ENCODE measurements at regions not wholly inside any gene's neighbourhood (a gene's known extent, or its start where the extent isn't known, plus 50 kb on each side); places are given as distances from the start of the nearest gene placed in this dataset.
A peak's percentile ranks its signal among the peaks of the same experiment; 100 is the strongest.

DNA sequence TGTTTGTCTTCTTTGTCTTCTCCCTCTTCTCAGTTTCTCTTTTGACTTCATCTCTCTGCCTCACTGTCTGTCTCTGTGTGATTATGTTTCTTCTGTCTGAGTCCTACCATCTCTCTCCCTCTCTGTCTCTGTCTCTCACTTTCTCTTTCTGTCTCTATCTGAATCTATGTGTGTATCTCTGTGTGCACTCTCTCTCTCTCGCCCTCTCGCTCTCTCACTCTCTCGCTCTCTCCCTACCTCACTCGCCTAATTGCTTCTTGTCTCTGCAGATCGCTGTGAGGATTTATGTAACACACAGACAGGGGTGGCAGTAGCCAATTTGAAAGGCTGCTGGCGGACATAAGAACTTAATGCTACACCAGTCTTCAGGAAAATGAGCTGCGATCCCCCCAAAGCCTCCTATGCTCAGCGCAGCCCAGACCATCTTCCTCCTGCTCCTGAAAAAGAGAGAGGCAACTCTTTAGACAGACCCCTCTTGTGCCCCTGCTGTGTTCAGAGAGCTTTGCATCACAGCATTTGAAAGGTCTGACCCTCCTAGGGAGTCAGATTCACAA, 140.9 kb downstream of the CCT6B start:
- H3K4me3 ChIP-seq (ENCODE audit: insufficient read length, low read depth), result no peak overlapping the region
- peaks cover 26% of the 10 kb centered on the region for H3K27me3 ChIP-seq (ENCODE audit: insufficient read depth, insufficient read length)
- no peaks in the 10 kb centered on the region for H3K9me3 ChIP-seq (ENCODE audit: insufficient read depth, low read length)
- peaks cover 22% of the 10 kb centered on the region for H3K4me1 ChIP-seq (ENCODE audit: insufficient read depth, insufficient read length)
- DNase-seq (ENCODE audit: low read depth, low spot score), result no peak
- peak overlapping the region; percentile 3 for H3K9ac ChIP-seq (ENCODE audit: insufficient read length, low read depth)
- TF ChIP-seq YY1 (IDR thresholded peaks at IDR 0.05; ENCODE audit: insufficient read depth, insufficient read length), result no peak
- TF ChIP-seq SUZ12 (IDR thresholded peaks at IDR 0.05; ENCODE audit: extremely low read depth, insufficient read depth, insufficient read length), result no peak
- TF ChIP-seq ZNF274 (IDR thresholded peaks at IDR 0.05; ENCODE audit: low read depth, low read length), result no peak
- no peaks in the 10 kb centered on the region for H3K36me3 ChIP-seq (ENCODE audit: insufficient read depth, insufficient read length, low read length)

- H3K4me3 ChIP-seq (ENCODE audit: insufficient read length, low read depth), result no peak overlapping the region
- no peaks in the 10 kb centered on the region for H3K36me3 ChIP-seq (ENCODE audit: insufficient read depth, insufficient read length, low read length)
- no peaks in the 10 kb centered on the region for H3K9me3 ChIP-seq (ENCODE audit: insufficient read depth, low read length)
- H3K27me3 ChIP-seq (ENCODE audit: insufficient read depth, insufficient read length), result peaks cover 33% of the 10 kb centered on the region
- TF ChIP-seq SUZ12 (IDR thresholded peaks at IDR 0.05; ENCODE audit: extremely low read depth, insufficient read depth, insufficient read length) (no peak), YY1 (IDR thresholded peaks at IDR 0.05; ENCODE audit: insufficient read depth, insufficient read length) (no peak), ZNF274 (IDR thresholded peaks at IDR 0.05; ENCODE audit: low read depth, low read length) (no peak)
- H3K9ac ChIP-seq (ENCODE audit: insufficient read length, low read depth), result no peak overlapping the region
- peaks cover 22% of the 10 kb centered on the region for H3K4me1 ChIP-seq (ENCODE audit: insufficient read depth, insufficient read length)
- DNase-seq (ENCODE audit: low read depth, low spot score), result no peak
These were observed 143.8 kb downstream of the CCT6B start for GRCh38 chr17:34817252-34818035.

GRCh38 chr17:34816848-34817247, 144.4 kb downstream of the CCT6B start:
- Histone ChIP-seq H3K36me3 (ENCODE audit: insufficient read depth, insufficient read length, low read length) (no peaks in the 10 kb centered on the region), H3K9ac (ENCODE audit: insufficient read length, low read depth) (no peak overlapping the region), H3K27me3 (ENCODE audit: insufficient read depth, insufficient read length) (peaks cover 31% of the 10 kb centered on the region), H3K4me1 (ENCODE audit: insufficient read depth, insufficient read length) (peaks cover 19% of the 10 kb centered on the region), H3K9me3 (ENCODE audit: insufficient read depth, low read length) (no peaks in the 10 kb centered on the region), H3K4me3 (ENCODE audit: insufficient read length, low read depth) (no peak overlapping the region)
- DNase-seq (ENCODE audit: low read depth, low spot score), result peak; percentile 40
- no peak for TF ChIP-seq SUZ12 (IDR thresholded peaks at IDR 0.05; ENCODE audit: extremely low read depth, insufficient read depth, insufficient read length)
- no peak for TF ChIP-seq ZNF274 (IDR thresholded peaks at IDR 0.05; ENCODE audit: low read depth, low read length)
- TF ChIP-seq YY1 (IDR thresholded peaks at IDR 0.05; ENCODE audit: insufficient read depth, insufficient read length), result no peak

GRCh38 chr17:34813290-34813689, 148.0 kb downstream of the CCT6B start:
- no peak overlapping the region for H3K4me3 ChIP-seq (ENCODE audit: insufficient read length, low read depth)
- H3K27me3 ChIP-seq (ENCODE audit: insufficient read depth, insufficient read length), result peaks cover 49% of the 10 kb centered on the region
- no peaks in the 10 kb centered on the region for H3K36me3 ChIP-seq (ENCODE audit: insufficient read depth, insufficient read length, low read length)
- H3K9me3 ChIP-seq (ENCODE audit: insufficient read depth, low read length), result no peaks in the 10 kb centered on the region
- TF ChIP-seq ZNF274 (IDR thresholded peaks at IDR 0.05; ENCODE audit: low read depth, low read length), result no peak
- no peak for TF ChIP-seq SUZ12 (IDR thresholded peaks at IDR 0.05; ENCODE audit: extremely low read depth, insufficient read depth, insufficient read length)
- no peak for TF ChIP-seq YY1 (IDR thresholded peaks at IDR 0.05; ENCODE audit: insufficient read depth, insufficient read length)
- no peak overlapping the region for H3K9ac ChIP-seq (ENCODE audit: insufficient read length, low read depth)
- H3K4me1 ChIP-seq (ENCODE audit: insufficient read depth, insufficient read length), result peaks cover 9% of the 10 kb centered on the region
- no peak for DNase-seq (ENCODE audit: low read depth, low spot score)

GRCh38 chr17:34811561-34811960, 149.7 kb downstream of the CCT6B start:
- DNase-seq (ENCODE audit: low read depth, low spot score), result no peak
- no peaks in the 10 kb centered on the region for H3K9me3 ChIP-seq (ENCODE audit: insufficient read depth, low read length)
- H3K4me3 ChIP-seq (ENCODE audit: insufficient read length, low read depth), result no peak overlapping the region
- TF ChIP-seq ZNF274 (IDR thresholded peaks at IDR 0.05; ENCODE audit: low read depth, low read length), result no peak
- no peak for TF ChIP-seq SUZ12 (IDR thresholded peaks at IDR 0.05; ENCODE audit: extremely low read depth, insufficient read depth, insufficient read length)
- TF ChIP-seq YY1 (IDR thresholded peaks at IDR 0.05; ENCODE audit: insufficient read depth, insufficient read length), result no peak
- H3K4me1 ChIP-seq (ENCODE audit: insufficient read depth, insufficient read length), result peaks cover 4% of the 10 kb centered on the region
- no peaks in the 10 kb centered on the region for H3K36me3 ChIP-seq (ENCODE audit: insufficient read depth, insufficient read length, low read length)
- H3K9ac ChIP-seq (ENCODE audit: insufficient read length, low read depth), result no peak overlapping the region
- H3K27me3 ChIP-seq (ENCODE audit: insufficient read depth, insufficient read length), result peaks cover 60% of the 10 kb centered on the region

DNA sequence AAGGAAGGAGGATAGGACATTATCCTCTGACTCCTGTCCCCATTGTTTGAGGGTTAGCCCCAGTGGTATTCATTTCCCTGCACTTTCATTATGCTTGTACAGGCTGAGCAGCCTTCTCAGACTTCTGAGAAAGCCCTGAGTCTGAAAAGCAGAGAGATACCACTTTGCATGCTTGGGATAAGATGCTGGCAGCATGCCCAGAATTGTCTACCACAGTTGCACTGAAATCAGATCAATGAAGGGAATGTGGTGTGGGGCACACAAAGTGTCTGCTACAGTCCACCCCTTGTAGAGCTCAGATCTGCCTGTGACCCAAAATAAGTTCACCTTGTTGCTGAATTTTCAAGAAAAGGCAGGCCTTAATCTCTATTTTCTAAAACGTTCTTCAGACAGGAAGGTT, 160.6 kb downstream of the CCT6B start:
- Histone ChIP-seq H3K4me1 (ENCODE audit: insufficient read depth, insufficient read length) (peaks cover 10% of the 10 kb centered on the region), H3K36me3 (ENCODE audit: insufficient read depth, insufficient read length, low read length) (no peaks in the 10 kb centered on the region), H3K9ac (ENCODE audit: insufficient read length, low read depth) (no peak overlapping the region), H3K4me3 (ENCODE audit: insufficient read length, low read depth) (no peak overlapping the region), H3K9me3 (ENCODE audit: insufficient read depth, low read length) (peaks cover 23% of the 10 kb centered on the region; the same call in 1 of the 2 replicates), H3K27me3 (ENCODE audit: insufficient read depth, insufficient read length) (peaks cover 91% of the 10 kb centered on the region)
- no peak for DNase-seq (ENCODE audit: low read depth, low spot score)
- TF ChIP-seq YY1 (IDR thresholded peaks at IDR 0.05; ENCODE audit: insufficient read depth, insufficient read length) (no peak), ZNF274 (IDR thresholded peaks at IDR 0.05; ENCODE audit: low read depth, low read length) (no peak), SUZ12 (IDR thresholded peaks at IDR 0.05; ENCODE audit: extremely low read depth, insufficient read depth, insufficient read length) (no peak)

DNA sequence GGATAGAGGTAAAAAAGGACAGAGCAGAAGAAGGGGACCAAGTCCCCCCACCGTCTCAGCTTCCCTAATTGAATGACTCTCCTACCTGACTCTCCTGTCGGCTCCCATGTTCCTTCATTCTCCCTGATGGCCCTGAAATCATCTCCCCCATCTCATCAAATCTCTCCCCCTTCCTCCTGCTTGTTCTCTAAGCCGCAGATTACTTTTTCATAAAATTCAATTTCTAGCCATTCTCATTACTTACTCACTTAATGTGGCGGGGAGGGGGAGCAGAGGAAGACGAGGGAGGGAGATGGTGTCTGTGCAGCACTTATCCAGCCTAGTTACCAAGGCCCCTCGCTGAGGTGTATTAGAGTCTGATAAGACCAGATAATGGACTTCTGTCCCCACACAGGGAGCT, 161.5 kb downstream of the CCT6B start:
- H3K9ac ChIP-seq (ENCODE audit: insufficient read length, low read depth), result no peak overlapping the region
- H3K27me3 ChIP-seq (ENCODE audit: insufficient read depth, insufficient read length), result peaks cover 91% of the 10 kb centered on the region
- DNase-seq (ENCODE audit: low read depth, low spot score), result no peak
- no peaks in the 10 kb centered on the region for H3K36me3 ChIP-seq (ENCODE audit: insufficient read depth, insufficient read length, low read length)
- no peak overlapping the region for H3K4me3 ChIP-seq (ENCODE audit: insufficient read length, low read depth)
- peaks cover 23% of the 10 kb centered on the region; the same call in 1 of the 2 replicates for H3K9me3 ChIP-seq (ENCODE audit: insufficient read depth, low read length)
- peaks cover 10% of the 10 kb centered on the region for H3K4me1 ChIP-seq (ENCODE audit: insufficient read depth, insufficient read length)
- TF ChIP-seq YY1 (IDR thresholded peaks at IDR 0.05; ENCODE audit: insufficient read depth, insufficient read length) (no peak), ZNF274 (IDR thresholded peaks at IDR 0.05; ENCODE audit: low read depth, low read length) (no peak), SUZ12 (IDR thresholded peaks at IDR 0.05; ENCODE audit: extremely low read depth, insufficient read depth, insufficient read length) (no peak)
